ENCODE measurements at regions not wholly inside any gene's neighbourhood (a gene's known extent, or its start where the extent isn't known, plus 50 kb on each side); places are given as distances from the start of the nearest gene placed in this dataset.

DNA sequence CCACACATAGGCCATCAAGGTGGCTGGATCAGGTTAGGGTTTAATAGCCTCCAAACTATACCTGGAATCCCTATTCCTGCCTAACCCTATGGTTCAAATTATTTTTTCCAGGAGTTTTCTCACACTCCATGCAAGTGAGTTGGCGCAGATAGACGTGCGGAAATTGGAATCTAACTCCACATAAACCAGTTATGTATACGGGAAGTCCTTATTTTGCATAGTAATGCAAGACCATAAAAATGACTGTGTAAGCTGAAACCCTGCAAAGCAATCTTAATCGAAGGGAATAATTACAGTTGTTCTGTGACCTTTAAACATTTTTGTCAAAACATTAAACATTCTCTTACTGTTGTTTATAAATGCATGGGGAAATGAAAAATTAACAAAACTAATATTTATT is 200.1 kb upstream of the SIX2 start:
- DNase-seq: no peak

DNA sequence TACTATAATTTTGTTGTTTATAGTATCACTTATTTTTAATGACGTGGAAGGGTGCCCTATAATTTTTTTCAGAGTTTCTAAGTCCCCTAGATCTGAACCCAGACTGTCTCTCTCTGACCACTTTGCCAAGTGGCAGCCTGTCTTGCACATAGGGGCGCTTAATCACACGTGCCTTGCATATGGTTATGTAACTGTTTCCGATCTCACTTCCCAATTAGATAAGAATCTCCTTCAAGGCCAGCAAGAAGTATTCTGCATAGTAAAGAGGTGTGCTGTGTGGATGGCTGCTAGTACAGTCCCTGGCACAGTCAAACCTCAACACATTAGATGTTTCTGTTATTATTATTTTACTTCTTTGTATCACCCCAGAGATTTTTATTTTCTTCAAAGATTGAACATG is 197.8 kb upstream of the SIX2 start:
- DNase-seq: no peak

DNA sequence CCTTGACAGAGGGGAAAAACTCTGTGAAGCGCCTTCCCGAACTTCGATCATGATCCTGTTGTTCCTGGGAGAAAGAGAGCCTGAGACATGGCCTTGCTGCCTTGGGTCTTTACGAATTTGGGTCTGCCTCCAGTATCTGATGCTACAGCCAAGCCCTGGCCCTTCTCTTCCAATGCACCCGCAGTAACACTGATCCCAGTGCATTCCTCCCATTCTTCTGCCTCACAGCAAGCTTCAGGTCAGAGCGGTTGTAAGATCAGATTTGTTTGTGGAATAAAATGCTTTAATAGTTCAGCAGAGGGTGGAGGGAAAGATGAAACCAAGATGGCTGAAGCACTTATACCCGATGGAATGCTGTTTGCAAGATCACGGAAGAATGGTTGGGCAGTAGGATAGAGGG is 196.7 kb upstream of the SIX2 start:
- DNase-seq: no peak

DNA sequence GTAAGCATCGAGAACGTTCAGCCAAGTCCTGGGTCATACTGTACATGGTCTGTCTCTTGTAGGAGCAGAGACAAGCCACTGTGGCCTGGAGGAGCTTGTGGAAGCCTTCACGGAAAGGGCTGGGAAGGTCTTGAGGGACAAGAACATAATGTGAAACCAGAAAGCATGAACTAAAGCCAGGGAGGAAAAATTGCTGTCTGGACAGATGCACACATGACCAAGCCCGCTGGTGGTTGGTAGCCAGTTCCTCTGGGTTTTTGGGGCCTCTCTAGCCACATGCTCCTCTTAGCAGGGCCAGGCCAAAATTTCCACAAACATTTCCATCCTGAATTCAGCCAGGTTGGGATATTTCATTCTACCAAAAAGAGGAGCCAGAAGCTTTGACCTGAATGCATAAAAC is 196.2 kb upstream of the SIX2 start:
- DNase-seq: no peak

DNA sequence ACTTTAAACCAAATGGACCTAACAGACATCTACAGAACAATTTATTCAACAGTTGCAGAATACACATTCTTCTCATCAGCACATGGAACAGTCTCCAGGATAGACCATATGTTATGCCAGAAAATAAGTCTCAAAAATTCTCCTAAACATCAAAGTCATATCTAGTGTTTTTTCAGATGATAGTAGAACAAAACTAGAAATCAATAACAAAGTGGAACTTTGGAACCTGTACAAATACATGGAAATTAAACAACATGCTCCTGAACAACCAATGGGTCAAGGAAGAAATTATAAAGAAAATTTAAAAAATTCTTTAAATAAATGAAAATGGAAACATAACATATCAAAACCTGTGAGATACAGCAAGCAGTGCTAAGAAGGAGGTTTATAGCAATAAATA is 194.1 kb upstream of the SIX2 start:
- DNase-seq: no peak

DNA sequence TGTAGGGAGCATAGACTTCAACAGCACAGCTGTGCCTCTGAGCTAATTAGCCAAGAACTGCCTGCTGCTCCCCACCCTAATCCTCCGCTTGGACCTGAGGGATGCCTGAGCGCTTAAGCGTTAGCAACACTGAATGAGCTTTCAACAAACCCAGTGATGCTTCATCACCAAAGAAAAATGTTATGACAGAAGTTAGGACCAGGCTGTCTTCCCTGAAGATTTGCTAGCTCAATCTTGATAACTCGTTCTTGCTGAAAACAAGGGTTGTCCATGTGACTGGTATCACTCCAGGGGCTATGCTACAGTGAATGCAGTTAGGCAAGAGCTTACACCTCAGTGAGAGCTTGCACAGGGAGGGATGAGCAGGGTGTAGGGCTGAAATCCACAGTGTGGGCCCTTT is 190.7 kb upstream of the SIX2 start:
- no peak for DNase-seq

DNA sequence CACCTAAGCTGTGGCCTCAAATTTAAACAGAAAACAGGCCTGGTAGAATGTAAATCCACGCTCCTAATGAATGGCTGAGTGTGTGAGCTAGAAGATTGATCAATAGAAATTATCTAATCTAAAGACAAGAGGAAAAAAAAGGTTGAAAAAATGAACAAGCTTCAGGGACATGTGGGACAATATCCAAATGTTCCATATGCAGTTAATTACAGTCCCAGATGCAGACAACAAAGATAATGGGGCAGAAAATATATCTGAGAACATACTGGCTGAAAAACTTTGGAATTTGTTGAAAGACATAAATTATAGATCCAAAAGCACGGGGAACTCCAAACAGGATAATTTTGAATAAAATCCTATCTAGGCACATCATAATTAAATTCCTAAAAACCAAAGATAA is 186.7 kb upstream of the SIX2 start:
- no peak for DNase-seq

DNA sequence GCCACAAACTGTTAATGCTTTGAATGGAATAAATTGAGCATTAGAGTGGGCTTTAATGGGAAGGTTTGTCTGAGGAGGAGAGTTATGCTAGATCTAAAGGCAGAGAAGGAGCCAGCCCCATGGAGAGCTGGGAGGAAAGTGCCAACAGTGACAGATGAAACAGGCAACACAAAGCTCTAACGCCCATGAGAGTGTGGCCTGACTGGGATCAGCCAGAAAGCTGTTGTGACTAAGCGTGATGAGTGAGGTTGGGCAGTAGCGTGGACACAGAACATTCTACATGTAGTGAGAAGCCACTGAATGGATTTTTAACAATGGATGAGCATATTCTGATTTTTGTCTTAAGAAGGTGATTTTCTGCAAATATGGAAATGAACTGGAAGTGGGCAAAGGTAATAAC is 185.3 kb upstream of the SIX2 start:
- no peak for DNase-seq

DNA sequence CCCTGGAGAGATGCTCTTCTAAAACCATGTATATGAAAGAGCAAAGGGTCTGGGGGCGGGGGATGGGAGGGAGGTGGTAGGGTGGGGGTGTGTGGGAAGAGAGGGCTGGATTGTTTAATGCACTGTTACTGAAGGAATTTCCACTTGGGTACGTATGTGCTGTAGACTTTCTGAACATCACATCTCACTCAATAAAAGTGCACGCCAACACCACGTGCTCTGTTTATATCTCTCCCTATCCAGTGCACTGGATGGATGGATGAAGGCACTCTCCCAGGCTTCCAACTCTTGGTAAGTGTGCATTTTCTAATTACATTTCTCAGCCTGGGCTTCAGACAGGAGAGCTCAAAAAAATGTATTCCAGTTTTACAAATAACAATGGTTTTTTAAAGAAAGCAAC is 184.3 kb upstream of the SIX2 start:
- DNase-seq: no peak

DNA sequence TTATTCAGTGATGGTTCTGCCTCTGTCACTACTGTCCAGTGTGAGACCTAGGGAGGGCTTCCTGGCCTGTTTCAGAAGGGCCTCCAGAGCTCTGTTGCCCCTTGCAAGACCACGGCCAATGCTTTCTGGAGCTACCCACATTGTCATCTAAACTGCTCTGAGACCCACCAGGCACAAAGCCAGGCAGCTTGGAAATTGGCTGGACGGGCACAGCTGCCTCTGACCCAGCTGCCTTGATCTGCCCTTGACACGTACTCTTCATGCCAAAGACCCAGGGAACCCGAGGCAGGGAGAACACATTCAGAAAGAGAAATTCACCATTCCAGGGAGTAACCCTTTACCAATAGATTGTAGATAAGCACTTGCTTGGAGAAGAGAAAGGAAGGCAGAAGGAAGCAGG is 183.7 kb upstream of the SIX2 start:
- no peak for DNase-seq

DNA sequence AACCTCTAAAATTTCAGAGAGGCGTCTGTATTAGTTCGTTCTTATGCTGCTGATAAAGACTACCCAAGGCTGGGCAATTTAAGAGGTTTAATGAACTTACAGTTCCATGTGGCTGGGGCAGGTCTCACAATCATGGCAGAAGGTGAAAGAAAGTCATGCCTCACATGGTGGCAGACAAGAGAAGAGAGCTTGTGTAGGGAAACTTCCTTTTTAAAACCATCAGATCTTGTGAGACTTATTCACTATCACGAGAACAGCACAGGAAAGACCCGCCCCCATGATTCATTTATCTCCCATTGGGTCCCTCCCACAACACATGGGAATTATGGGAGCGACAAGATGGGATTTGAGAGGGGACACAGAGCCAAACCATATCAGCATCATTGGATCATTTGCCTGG is 183.2 kb upstream of the SIX2 start:
- DNase-seq: no peak

DNA sequence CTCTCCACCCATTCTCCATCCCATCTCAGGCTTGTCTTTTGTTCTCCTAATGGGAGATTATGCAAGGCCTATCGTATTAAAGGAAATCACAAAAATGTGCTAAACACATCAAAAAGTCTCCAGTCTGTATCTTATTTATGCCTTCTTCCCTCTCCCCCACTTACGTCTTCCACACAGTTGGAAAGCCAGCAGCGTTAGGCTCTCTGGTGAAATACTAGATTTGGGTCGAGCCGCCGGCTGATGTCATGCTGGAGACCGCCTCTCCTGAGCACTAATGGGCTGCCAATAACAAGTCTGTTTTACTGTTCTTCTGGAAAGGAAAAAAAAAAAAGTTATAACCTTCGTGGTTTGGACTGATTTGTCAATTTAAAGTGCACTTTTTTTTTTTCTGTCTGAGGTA is 182.7 kb upstream of the SIX2 start:
- no peak for DNase-seq

DNA sequence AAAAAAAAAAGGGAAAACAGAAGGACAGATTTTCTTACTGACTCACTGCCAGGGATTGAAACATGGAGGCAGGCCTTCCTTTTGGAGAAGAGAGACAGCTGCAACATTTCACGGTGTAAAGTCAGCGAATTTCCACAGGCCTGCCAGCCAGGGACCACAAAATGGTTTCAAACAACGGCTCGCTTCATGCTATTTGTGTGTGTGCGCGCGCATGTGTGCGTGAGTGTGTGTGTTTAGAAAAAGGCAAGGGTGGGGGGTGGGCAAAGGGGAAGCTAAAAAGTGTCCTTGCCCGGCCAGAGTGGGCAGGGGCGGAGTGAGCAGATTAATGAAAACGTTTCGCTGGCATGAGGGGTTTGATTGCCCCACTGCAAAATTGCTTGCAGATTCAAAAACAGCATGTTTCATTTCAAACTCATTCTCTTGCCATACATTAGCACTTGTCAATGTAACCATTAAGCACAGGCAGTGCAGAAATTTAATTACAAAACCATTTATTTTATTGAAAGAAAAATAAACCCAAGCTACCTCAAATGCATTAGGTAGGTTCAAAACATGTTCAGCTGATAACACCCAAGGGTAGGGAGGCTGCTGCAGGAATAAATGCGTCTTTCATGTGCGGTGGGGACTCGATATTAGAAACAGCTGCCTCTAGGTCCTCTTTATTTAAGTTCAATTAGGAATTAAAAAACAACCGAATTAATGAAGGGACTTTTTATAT is 182.1 kb upstream of the SIX2 start:
- DNase-seq: no peak

DNA sequence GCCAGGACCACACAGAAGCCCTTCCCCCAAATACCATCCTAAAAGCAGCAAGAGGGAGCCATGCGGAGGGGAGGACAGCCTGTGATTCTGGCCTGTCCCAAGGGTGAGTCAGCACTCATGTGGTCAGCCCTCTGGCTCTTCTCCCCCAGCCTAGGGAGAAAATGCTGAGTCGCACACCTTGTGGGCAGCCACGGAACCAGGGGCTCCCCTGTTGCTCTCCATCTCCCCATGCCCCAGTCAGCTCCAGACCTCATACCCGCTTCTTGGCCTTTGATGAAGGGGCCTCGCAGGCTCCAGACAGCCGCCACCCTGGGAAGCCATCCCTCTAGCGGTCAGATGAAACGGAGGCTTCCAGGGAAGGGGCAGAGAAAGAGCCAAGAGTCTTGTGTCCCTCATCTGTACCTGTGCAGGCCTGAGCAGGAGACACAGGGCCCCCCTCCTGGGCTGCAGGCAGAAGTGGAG is 181.3 kb upstream of the SIX2 start:
- DNase-seq: no peak

DNA sequence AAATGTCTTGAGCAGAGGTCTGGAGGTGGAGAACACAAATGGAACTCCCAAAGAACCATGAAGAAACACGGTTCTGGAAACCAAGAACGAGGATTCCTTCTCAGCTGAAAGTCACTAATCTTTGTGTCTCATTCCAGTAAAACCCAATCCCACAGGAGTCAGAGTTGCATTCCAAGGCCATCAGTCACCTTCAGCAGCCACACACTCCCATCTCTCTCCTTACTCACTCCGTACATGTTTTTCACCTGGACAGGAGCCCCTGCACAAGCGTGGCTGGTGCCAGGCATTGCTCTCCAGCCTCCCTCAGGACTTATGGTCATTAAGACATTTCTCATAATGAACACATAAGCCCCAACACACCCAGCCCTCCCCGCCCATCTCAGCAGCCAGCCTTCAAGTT is 175.4 kb upstream of the SIX2 start:
- DNase-seq: no peak

DNA sequence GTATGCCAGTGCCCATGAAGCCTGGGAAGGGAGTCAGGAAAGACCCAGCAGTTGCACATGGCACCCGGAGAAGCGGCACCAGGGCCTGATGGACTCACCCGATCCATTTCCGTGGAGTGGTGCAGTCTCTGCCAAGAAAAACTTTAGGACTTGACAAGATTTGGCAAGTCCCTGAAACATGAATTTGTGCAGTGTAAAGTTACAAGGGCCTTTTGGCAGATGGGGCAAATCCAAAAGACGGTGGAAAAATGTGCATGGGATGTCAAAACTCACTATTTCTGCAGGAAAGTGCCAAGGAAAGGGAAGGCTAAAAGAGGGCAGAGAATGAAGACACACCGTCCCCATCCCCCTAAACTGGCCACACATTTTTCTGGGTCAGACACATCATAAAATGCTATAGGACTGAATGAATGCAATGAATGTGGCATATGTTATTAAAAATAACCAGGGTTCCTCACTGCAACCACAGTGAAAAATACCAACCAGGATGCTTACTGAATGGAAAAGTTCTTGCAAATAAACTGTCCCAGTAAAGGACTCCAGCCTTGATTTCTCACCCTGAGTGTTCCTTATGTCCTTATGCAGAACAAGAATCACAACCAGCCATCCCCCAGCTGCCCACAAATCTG is 173.5 kb upstream of the SIX2 start:
- DNase-seq: no peak

DNA sequence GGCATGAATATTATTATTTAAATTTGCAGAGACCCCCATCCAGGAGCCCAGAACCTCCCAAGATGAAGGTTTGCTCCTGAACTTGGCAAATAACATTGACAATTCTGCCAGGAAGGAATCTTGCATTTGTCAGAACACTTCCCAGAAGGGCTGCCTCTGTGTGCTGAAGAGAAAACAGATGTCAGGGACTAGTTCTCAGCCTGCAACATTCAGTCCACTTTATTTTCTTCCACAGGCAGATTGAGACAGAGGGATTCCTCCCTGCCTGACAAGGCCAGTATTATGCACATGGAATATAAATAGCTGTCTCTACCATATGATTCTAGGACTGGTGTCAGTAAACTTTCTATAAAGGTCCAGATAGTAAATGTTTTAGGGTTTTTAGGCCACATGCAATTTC is 171.5 kb upstream of the SIX2 start:
- DNase-seq: no peak

DNA sequence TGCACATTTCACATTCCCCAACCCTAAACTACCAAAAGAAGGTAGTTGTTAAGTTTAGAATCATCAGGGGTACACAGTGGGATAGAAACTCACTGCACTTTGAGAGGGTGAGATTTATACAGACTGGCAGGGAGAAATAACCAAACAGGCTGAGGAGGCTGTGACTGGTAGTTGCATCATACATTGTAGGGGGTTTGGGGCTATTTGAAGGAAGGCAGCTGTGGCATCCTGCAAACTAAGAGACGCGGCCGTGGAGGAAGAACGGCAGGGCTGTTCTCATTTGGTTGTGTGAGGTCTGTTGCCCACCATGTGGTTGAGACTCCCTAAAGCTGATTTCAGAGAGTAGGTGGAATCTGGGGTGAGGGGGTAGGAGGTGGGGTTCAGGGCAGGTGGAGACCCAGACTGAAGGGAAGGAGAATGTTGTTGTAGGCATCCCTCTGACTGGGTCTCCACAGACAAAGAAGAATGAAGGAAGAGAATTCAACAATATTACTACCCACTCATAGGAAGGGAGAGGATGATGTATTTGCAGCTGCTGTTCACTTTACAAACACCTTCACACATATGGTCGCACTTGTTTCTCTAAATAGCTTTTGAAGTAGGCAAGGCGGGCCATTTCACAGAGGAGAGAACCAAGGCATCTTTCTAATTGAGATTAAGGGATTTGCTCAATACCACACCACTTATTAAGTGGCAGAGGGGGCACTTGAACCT is 170.9 kb upstream of the SIX2 start:
- DNase-seq: no peak

DNA sequence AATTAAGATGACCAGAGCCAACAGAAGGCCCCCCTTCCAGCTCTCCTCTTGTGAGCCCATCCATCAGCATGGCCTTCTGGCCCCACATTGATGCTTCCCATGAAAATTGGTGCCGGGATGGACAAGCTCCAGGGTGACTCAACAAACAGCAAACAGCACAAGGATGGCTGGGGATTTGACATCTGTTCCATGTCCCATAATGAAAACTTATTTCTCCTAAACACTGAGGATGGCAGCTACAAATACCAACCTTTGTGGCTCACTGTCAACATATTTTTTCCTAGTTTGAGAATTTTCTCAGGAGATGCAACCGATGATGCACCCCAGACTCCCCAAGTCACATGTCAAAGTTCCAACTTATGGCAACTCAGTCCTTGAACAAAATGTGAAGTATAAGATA is 169.6 kb upstream of the SIX2 start:
- DNase-seq: no peak

DNA sequence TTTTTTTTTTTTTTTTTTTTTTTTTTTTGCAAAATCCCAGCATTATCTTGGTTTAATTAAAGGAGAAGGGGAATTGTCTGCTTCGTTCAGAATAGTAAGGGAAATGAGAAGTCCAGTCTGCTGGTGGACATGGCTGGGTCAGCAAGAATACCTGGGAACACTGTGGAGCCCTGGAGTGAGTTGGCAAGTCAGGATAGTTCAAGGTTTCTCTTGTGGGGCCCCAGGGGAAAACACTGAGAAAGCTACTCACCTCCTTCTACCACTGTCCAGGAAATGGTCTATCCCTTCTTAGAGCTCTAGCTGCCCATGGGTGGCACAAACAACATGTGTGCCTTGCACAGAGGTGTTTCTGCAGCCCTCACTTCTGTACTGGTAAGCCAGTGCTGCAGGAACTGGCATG is 169.1 kb upstream of the SIX2 start:
- no peak for DNase-seq

DNA sequence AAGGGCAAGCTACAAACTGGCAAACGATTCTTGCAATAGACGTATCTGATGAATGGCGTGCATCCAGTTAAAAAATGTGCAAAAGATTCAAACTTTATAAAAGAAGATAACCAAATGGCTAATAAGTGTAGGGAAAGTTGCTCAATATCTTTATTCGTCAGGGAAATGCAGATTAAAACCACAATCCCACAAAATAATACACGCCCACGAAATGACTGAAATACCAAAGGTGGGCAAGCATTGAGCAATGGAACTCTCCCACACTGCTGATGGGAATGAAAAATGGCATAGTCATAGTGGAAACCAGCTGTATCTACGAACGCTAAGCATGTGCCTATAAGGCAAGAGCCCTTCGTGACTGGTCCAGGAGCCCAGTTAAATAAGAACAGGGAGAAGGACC is 168.6 kb upstream of the SIX2 start:
- DNase-seq: no peak

DNA sequence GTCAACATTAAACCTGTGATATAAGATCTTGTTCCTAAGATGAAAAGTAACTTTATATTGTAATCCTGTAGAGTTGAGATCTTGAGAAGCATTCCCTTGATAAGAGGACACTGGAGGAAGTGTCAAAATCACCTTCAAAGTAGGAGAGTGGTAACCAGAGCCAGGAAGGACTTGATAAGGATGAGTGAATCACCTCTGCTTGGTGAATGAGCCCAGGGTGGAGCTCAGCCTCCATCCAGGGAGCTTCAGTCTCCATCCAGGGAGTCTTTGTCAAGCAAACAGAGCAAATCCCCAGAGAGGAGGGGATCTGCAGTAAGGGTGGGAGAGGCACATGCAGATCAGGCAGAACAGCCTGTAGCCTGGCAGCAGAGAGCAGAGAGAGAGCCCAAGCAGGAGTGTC is 167.1 kb upstream of the SIX2 start:
- no peak for DNase-seq

DNA sequence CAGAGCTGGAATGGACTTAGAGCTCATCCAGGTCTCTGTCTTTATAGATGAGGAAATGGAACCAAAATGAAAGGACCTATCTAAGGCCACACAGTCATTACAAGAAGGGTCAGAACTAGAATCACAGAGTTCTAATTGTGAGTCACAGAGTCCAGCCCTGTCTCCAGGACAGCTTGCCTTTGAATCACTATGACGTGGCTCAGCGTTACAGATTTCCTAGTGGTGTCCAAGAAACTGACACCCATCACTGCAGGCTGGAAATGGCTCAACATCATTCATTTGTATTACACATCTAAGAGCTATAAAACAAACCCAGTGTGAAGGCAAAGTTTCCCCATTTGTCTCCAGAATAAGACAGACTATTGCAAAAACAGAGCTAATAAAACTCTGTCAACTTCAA is 164.3 kb upstream of the SIX2 start:
- no peak for DNase-seq

DNA sequence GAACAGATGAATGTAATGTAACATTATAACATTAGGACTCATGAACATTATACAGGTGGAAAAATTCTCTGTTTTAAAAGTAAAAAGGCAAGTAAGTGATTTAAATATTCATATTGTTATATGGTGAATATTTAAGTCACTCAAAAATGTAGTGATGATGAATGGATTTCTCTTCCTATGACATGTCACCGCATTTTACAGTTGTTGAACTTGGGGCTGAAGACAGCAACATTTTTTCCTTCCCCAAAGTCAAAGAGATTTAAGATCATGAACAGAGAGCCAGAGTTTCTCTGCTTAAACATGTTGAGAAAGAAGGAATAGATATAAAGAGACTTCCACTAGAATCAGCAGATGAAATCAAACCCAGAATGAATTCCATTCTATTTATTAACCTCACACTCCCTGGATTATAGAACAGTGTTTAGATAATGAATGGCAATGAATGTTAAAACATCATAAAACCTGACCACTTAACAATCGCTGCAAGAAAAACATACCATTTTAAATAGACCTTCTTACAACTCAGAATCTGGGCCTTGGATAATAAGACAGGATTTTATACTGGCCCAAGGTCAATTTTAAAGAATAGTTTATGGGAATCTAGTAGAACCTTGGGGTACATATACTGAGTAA is 163.6 kb upstream of the SIX2 start:
- DNase-seq: no peak
